ENCODE measurements at regions not wholly inside any gene's neighbourhood (a gene's known extent, or its start where the extent isn't known, plus 50 kb on each side); places are given as distances from the start of the nearest gene placed in this dataset.

- no peak overlapping the region for H3K4me3 ChIP-seq (ENCODE audit: low read length)
- no peak for DNase-seq (ENCODE audit: low read depth)
- no peak for TF ChIP-seq CTCF (conservative IDR thresholded peaks at IDR 0.05; ENCODE audit: low read length)
Observed at GRCh38 chr5:6843821-6844220, 130.6 kb downstream of the TENT4A start.

DNA sequence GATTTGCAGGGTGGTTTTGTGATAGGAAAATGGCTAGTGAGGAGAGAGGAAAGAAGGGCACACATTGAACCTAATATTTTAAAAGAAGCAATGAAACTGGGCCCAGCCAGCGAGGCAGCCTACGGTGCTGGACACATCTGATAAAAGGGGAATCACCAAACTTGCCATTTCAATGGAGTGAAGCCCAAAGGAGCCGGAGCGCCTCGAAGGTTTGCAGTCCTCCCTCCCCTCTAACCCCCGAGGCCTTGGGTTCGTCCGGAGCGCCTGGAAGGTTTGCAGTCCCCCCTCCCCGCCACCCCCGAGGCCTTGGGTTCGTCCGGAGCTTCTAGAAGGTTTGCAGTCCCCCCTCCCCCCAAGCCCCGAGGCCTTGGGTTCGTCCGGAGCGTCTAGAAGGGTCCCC lies 132.6 kb downstream of the TENT4A start:
- TF ChIP-seq CTCF (conservative IDR thresholded peaks at IDR 0.05; ENCODE audit: low read length), result no peak
- DNase-seq (ENCODE audit: low read depth), result no peak
- H3K4me3 ChIP-seq (ENCODE audit: low read length), result no peak overlapping the region

DNA sequence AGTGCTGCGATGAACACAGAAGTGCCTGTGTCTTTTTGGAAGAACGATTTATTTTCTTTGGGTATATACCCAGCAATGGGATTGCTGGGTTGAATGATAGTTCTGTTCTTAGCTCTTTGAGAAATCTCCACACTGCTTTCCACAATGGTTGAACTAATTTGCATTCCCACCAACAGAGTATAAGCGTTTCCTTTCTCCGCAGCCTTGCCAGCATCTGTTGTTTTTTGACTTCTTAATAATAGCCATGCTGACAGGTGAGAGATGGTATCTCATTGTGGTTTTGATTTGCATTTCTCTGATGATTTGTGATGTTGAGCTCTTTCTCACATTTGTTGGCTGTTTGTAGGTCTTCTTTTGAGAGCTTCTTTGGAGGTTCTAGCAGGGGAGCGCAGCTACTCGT lies 134.6 kb downstream of the TENT4A start:
- no peak for DNase-seq (ENCODE audit: low read depth)
- no peak overlapping the region for H3K4me3 ChIP-seq (ENCODE audit: low read length)
- no peak for TF ChIP-seq CTCF (conservative IDR thresholded peaks at IDR 0.05; ENCODE audit: low read length)

- TF ChIP-seq CTCF (conservative IDR thresholded peaks at IDR 0.05; ENCODE audit: low read length), result no peak
- H3K4me3 ChIP-seq (ENCODE audit: low read length), result no peak overlapping the region
- no peak for DNase-seq (ENCODE audit: low read depth)
Observed at GRCh38 chr5:6849316-6850105, 136.3 kb downstream of the TENT4A start.

DNA sequence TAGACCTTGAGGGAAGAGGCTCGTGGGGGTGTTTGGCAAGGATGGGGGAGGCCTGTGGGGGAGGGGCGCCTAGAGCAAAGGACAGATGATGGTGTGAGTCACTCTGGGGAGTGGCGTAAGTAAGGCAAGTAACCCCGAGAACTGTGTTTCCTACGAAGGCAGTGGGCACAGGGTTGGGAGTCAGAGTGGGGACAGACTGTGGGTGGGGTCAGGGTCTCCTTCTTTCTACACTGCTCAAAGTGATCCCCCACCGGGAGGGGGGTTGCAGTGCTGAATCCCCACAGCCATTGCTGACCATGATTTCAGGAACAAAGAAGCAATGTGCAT lies 136.8 kb downstream of the TENT4A start:
- no peak for TF ChIP-seq CTCF (conservative IDR thresholded peaks at IDR 0.05; ENCODE audit: low read length)
- DNase-seq (ENCODE audit: low read depth), result no peak
- H3K4me3 ChIP-seq (ENCODE audit: low read length), result no peak overlapping the region

GRCh38 chr5:6856653-6857052 lies 143.4 kb downstream of the TENT4A start:
- no peak overlapping the region for H3K4me3 ChIP-seq (ENCODE audit: low read length)

More at GRCh38 chr5:6856653-6857052, 143.4 kb downstream of the TENT4A start:
- DNase-seq (ENCODE audit: low read depth), result no peak
- TF ChIP-seq CTCF (conservative IDR thresholded peaks at IDR 0.05; ENCODE audit: low read length), result no peak

Data from AG10803 (cell line).